ENCODE measurements at regions not wholly inside any gene's neighbourhood (a gene's known extent, or its start where the extent isn't known, plus 50 kb on each side); places are given as distances from the start of the nearest gene placed in this dataset.

DNA sequence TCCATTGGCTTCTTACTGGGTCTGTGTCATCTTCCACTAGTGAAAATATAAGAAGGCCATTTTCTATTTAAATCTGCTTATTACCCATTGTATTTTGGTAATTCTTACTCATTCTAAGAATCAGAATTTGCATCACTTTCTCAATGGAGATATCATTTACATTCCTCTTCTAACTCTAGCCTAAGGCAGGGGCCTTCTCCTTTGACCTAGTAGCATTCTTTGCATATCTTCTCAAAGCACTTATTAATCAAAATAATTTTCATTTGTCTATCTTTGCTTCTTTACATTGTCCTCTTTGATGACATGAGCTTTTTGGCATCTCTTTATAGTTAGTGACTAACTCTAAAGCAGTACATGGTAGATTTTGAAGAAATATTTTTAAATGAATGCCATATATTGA lies 400.9 kb upstream of the SEMA3D start:
- H3K36me3 ChIP-seq (replicated peaks in 1 of 2; ENCODE audit: control insufficient read depth in 1 of 2, insufficient read depth in 2 of 2, low read length in 2 of 2): no peaks in the 10 kb centered on the region
- H3K79me2 ChIP-seq (ENCODE audit: insufficient read depth, low read length): no peaks in the 10 kb centered on the region
- no peak overlapping the region for H3K4me3 ChIP-seq (replicated peaks in 1 of 3; ENCODE audit: low read depth in 2 of 3, low read length in 3 of 3)
- no peak overlapping the region for H3K4me3 Mint-ChIP-seq
- no peaks in the 10 kb centered on the region for H3K9me3 ChIP-seq (replicated peaks in 1 of 2; ENCODE audit: control insufficient read depth in 1 of 2, insufficient read depth in 1 of 2, low read length in 2 of 2)
- DNase-seq: no peak
- H3K9ac ChIP-seq (ENCODE audit: insufficient read depth, low read length, poor library complexity, severe bottlenecking): no peak overlapping the region
- TF ChIP-seq, protein P1, sequence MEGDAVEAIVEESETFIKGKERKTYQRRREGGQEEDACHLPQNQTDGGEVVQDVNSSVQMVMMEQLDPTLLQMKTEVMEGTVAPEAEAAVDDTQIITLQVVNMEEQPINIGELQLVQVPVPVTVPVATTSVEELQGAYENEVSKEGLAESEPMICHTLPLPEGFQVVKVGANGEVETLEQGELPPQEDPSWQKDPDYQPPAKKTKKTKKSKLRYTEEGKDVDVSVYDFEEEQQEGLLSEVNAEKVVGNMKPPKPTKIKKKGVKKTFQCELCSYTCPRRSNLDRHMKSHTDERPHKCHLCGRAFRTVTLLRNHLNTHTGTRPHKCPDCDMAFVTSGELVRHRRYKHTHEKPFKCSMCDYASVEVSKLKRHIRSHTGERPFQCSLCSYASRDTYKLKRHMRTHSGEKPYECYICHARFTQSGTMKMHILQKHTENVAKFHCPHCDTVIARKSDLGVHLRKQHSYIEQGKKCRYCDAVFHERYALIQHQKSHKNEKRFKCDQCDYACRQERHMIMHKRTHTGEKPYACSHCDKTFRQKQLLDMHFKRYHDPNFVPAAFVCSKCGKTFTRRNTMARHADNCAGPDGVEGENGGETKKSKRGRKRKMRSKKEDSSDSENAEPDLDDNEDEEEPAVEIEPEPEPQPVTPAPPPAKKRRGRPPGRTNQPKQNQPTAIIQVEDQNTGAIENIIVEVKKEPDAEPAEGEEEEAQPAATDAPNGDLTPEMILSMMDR (IDR thresholded peaks at IDR 0.05): no peak
- no peaks in the 10 kb centered on the region for H3K27me3 ChIP-seq (ENCODE audit: control insufficient read depth in 2 of 2, insufficient read depth in 2 of 2, low read length in 2 of 2)
- no peaks in the 10 kb centered on the region for H3K4me1 ChIP-seq (ENCODE audit: control insufficient read depth in 1 of 2, insufficient read depth in 2 of 2, low read length in 2 of 2)
- H2AFZ ChIP-seq (ENCODE audit: insufficient read depth, low read depth, low read length, poor library complexity, severe bottlenecking): no peak overlapping the region
- H3K4me2 ChIP-seq (replicated peaks; ENCODE audit: extremely low read depth, low read length, poor library complexity, severe bottlenecking): no peak overlapping the region
- peaks cover 0 to 4% (median 0%) of the 10 kb centered on the region in 7 donors for H3K9me3 Mint-ChIP-seq
- H3K27me3 Mint-ChIP-seq (ENCODE audit: low read depth in 3 of 3): no peaks in the 10 kb centered on the region
- no peaks in the 10 kb centered on the region for H3K36me3 Mint-ChIP-seq
- H3K27ac Mint-ChIP-seq: no peak overlapping the region
- no peak overlapping the region for H3K27ac ChIP-seq (ENCODE audit: low read depth in 1 of 2, low read length in 2 of 2)
- H3K4me1 Mint-ChIP-seq: no peaks in the 10 kb centered on the region
- H4K20me1 ChIP-seq (ENCODE audit: insufficient read depth, low read length): no peaks in the 10 kb centered on the region
- intact Hi-C loops (cut with micrococcal nuclease): no loop called here

DNA sequence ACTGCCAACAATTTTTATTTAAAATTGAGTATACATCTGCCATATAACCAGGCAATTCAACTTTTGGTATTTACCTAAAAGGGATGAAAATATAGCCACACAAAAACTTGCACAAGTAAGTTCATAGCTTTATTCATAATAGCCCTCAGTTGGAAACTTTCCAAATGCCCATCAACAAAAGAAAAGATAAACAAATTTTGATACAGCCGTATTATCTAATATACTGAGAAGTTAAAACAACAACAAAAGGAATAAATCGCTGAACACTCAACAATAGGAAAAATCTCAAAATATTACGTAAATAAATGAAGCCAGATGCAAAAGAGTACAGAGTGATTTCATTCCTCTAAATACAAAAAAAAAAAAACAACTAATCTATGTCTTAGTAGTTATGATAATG lies 399.2 kb upstream of the SEMA3D start:
- TF ChIP-seq, protein P1 (IDR thresholded peaks at IDR 0.05): no peak
- no peaks in the 10 kb centered on the region for H3K27me3 Mint-ChIP-seq (ENCODE audit: low read depth in 3 of 3)
- H3K27ac Mint-ChIP-seq: no peak overlapping the region

More for the DNA sequence above, 399.2 kb upstream of the SEMA3D start:
- no peak overlapping the region for H3K4me3 Mint-ChIP-seq
- intact Hi-C loops (cut with micrococcal nuclease): no loop called here
- no peaks in the 10 kb centered on the region for H3K36me3 Mint-ChIP-seq
- H3K27ac ChIP-seq (ENCODE audit: low read depth in 1 of 2, low read length in 2 of 2): no peak overlapping the region
- DNase-seq: no peak
- no peak overlapping the region for H3K4me2 ChIP-seq (replicated peaks; ENCODE audit: extremely low read depth, low read length, poor library complexity, severe bottlenecking)
- H3K36me3 ChIP-seq (replicated peaks in 1 of 2; ENCODE audit: control insufficient read depth in 1 of 2, insufficient read depth in 2 of 2, low read length in 2 of 2): no peaks in the 10 kb centered on the region
- H4K20me1 ChIP-seq (ENCODE audit: insufficient read depth, low read length): no peaks in the 10 kb centered on the region
- no peak overlapping the region for H3K9ac ChIP-seq (ENCODE audit: insufficient read depth, low read length, poor library complexity, severe bottlenecking)
- H3K27me3 ChIP-seq (ENCODE audit: control insufficient read depth in 2 of 2, insufficient read depth in 2 of 2, low read length in 2 of 2): no peaks in the 10 kb centered on the region
- no peaks in the 10 kb centered on the region for H3K9me3 ChIP-seq (replicated peaks in 1 of 2; ENCODE audit: control insufficient read depth in 1 of 2, insufficient read depth in 1 of 2, low read length in 2 of 2)
- H3K79me2 ChIP-seq (ENCODE audit: insufficient read depth, low read length): no peaks in the 10 kb centered on the region
- no peak overlapping the region for H2AFZ ChIP-seq (ENCODE audit: insufficient read depth, low read depth, low read length, poor library complexity, severe bottlenecking)
- no CpG with 5 or more reads among the region's 3 CpGs for WGBS (ENCODE audit: insufficient coverage)
- no peaks in the 10 kb centered on the region for H3K4me1 ChIP-seq (ENCODE audit: control insufficient read depth in 1 of 2, insufficient read depth in 2 of 2, low read length in 2 of 2)
- H3K4me3 ChIP-seq (replicated peaks in 1 of 3; ENCODE audit: low read depth in 2 of 3, low read length in 3 of 3): no peak overlapping the region
- no peaks in the 10 kb centered on the region for H3K4me1 Mint-ChIP-seq
- H3K9me3 Mint-ChIP-seq: peaks cover 0 to 3% (median 0%) of the 10 kb centered on the region in 7 donors
